ENCODE measurements at regions not wholly inside any gene's neighbourhood (a gene's known extent, or its start where the extent isn't known, plus 50 kb on each side); places are given as distances from the start of the nearest gene placed in this dataset.

DNA sequence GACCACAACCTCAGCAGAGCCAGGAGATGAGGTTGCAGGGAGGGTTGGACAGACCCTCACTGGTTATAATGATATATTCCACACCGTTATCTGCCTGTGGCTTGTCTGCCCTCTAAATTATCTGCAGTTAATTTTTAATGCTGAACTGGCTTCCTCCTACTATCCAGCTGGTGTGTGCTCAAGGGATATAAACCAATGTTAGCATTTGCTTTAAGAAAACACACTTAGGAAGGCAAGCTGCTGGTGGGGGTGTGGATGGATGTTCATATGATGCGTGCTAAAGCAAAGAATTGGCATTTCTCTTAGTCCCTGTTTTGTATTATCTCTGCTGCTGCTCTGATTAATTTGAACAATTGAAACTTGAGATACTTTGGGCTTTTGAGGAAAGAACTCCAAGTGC, 132.2 kb upstream of the NPVF start:
- DNase-seq (ENCODE audit: low read depth): no peak

DNA sequence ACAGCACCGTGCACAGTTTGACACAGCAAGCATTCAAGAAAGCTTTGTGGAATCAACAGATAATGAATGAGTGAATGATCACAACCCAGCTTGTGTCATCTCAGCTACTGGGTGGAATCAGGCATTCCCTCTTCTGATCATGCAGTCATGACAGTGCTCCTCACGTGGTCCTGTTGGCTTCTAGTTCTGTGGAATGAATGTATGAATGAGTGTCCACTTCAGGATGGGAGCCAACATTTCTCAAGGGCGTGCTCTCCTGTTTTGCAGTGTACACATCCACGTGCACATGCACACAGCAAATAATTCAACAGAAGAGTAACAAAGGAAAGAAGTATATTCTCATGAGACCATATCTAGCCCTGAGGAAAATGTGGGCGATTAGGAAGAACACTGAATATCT, 133.1 kb upstream of the NPVF start:
- DNase-seq (ENCODE audit: low read depth): no peak

DNA sequence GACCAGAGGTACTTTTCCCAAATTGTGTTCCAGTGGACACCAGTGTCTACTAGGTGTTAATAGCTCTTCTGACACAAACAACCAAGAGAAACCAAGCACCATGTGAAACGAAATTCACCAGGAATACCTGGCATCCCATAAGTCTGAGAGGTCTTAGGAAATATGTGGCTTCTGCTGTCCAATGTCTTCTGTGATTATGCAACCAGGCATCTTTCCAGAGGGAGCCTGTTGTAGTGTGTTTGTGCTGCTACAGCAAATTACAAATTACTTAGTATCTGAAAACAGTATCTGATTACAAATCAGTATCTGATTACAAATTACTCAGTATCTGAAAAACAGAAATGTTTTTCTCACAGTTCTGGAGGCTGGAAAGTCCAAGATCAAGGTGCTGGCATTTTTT, 133.6 kb upstream of the NPVF start:
- no peak for DNase-seq (ENCODE audit: low read depth)

DNA sequence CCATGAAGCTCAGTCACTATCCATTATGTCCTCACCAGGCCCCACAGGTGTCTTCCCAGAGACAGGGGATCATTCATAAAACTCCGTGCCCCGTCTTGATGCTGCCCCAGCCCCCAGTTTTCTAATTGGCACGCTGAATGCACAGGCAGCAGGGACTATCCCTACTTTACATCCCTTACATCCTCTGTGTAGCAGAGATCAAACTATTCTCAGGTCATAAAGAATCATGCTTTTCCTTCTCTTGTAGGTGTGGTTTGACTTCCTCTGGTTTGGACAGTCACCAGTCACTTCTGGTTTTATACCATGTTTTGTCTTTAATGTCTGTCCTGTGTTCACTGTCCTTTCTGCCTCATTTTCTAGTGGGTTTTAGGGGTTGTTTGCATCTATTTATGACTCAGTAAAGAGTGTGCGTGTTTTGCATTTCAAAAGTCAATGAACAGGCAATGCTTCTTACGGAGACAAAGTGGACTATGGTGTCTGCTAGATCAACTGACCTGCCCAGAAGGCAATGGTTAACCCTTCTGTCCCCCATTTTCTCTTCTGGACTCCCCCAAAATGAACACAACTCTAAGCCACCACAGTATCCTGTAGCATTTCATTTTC, 140.4 kb upstream of the NPVF start:
- no peak for DNase-seq (ENCODE audit: low read depth)

DNA sequence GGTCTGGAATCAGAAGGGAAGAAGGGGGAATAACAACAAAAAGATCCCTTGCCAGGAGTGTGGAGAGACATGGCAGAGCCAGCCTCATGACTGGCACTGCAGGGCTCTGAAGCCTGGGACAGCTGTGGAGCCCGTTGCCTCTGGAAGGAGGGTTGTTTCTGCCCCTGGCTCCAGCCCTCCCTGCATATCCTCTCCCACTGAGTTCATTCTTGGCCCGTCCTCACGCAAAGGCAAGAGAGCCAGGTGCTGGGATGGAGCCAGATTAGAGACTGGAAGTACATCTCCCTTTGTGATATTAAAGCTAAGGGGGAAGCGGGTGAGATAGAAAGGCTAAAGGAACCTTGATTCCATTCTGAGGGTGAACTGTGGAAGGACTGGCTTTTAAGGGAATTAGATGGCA, 141.5 kb upstream of the NPVF start:
- DNase-seq (ENCODE audit: low read depth): no peak

DNA sequence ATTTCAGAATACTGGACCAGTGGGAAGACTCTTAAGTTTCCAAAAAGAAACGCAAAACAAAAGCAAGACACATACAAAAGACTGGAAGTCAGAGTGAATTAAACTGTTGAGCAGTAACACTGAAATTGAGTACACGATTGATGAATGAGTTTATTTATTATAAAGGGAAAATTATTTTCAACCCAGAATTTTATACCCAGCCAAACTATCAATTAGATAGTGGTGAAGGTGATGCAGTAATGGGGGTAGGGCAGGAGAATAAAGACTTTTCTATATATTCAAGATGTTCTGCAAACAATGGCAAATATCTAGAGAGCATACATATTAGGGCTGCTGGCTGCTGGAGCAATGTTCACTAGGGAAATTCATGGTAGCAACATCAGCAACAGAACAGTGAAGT, 143.7 kb upstream of the NPVF start:
- DNase-seq (ENCODE audit: low read depth): no peak

DNA sequence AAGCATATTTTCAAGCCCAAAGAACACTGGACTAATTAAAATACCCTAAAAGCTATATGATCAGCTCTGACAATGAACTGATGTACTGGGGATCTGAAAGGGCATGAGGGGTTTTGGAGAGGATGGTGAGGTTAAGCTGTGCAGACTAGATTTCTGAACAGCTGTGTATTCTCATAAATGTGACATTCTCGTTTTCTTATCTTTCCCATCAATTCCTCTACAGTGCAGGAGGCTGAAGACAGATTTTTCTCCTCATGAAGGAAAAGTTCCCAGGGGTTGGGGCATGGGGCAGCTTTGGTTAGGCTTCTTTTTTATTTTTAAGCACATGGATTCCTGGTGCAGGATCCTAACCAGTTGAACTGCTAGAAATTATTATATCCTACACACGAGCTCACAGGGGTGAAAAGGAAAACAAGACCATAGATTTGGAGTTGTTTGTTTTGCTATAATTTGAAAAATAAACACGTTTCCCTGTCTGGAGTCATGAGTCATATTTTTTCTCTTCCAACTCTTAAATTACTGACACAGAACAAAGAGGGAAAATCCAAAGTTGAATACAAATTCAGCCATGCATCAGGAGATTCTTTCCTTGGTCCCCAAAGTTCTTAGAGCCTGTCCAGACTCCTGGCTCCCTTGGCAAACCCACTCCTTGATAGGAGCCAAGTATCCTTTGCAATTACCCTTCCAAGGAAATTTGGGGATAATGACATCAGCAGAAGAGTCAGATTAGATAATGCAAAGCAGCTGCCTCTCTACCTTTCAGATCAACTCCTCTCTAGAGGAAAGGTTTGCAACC, 147.7 kb upstream of the NPVF start:
- DNase-seq (ENCODE audit: low read depth): no peak

DNA sequence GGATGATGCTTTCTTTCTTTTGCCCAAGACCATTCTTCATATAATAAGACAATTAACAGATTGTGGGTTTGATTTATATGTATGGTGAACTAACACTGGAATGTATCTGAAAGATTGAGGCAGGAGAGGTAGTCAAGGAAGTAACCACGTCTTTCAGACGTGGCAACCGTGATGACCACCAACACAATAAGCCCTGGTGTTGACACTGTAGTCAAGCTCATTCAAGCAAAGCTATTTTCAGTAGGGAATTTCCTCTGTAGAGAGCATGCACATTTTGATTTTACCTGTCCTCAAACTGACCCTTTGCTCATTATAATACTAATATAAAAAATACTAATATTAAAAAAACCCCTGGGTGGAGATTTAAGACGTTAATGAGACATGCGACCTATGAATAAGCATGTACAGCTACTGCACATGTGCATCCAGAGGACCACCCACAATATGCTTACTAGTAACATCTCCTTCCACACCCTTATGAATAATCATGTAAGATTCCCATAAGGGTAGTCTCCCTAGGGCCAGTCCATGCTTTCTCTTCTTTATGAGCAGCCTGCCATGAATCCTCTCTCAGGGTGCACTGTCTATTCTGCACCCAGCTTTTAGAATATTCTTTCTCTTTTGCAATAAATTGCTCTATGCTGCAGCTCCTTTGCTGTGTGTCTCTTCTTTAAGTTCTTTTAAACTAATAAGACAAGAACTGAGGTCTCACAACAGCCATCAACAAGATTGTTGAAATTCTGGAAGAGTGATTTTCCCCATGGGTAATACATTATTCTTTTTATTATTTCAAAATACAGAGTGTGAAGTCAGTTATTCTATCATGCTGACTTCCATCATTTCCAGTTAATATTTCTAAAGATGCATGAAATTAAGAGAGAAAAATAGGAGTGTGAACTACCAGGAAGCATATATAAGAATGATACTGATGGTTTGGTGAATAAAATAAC, 151.3 kb upstream of the NPVF start:
- no peak for DNase-seq (ENCODE audit: low read depth)

DNA sequence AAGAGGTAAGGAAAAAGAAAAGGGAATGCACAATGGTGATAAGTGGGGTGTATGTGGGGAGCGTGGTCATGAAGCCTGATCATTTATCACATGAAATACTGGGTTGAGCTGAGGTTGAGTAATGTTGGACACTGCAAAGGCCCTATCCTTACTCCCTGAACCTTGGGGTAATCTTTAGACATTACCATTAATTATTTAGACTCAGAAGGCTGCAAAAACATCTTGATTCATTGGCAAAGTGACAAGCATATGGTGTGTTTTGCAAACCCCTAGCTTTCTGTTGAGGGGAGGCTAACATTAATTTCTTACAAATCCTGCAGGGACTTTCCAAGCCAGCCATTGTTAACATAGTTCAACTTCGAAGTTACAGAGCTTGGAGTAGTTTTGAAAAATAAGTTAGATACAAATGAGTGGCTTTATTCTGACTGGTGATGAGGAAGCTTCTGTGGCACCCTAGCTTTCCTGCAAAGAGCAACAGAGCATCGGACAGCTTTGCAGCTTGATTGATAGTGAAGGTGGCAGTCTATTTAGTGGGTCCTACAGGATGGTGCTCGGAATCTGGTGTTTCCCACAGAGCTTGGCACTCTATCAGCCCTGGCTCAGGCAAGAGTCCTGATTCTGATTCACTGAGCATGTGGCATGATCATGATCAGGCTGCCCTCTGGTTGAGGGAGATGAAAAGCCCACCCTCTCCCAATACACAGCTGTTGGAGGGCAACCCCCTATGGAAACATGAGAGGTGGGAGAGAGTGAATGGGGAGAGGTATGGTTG, 153.7 kb upstream of the NPVF start:
- DNase-seq (ENCODE audit: low read depth): no peak

DNA sequence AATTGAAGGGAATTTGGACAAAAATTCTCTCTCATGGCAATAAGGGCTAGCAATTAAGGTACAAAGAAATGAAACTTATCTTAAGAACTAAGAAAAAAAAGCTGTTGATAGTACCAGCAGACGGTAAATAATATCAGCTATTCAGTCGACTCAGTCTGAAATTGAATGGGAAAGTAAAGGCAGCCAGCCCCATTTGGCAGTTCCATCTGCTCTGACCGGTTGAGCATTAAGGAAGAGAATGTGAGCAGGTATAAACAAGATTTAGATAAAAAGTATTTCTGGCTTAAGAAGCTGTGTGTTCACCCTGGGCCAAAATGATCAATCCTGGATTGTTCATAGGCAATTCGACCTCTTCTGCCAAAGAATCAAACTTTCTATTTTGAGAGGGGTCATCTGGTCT, 154.6 kb upstream of the NPVF start:
- no peak for DNase-seq (ENCODE audit: low read depth)

DNA sequence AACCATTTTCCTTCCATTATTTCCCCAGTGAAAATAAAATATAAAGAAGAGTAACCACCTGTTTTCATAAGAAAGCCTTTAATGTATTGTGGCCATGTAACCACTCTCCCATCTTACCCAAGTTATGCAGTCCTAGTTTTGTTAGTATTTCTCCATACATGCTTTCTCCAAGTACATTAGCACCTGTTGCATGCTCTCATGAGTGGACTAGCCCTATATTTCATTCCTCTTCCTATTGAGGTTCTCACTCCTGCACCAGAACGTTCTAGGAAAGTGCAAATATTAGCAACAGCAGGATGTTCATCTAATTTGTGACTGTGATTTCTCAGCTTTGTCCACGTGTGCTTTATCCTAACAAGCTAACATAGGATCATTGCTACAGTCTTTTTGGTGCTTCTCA, 155.1 kb upstream of the NPVF start:
- DNase-seq (ENCODE audit: low read depth): no peak

DNA sequence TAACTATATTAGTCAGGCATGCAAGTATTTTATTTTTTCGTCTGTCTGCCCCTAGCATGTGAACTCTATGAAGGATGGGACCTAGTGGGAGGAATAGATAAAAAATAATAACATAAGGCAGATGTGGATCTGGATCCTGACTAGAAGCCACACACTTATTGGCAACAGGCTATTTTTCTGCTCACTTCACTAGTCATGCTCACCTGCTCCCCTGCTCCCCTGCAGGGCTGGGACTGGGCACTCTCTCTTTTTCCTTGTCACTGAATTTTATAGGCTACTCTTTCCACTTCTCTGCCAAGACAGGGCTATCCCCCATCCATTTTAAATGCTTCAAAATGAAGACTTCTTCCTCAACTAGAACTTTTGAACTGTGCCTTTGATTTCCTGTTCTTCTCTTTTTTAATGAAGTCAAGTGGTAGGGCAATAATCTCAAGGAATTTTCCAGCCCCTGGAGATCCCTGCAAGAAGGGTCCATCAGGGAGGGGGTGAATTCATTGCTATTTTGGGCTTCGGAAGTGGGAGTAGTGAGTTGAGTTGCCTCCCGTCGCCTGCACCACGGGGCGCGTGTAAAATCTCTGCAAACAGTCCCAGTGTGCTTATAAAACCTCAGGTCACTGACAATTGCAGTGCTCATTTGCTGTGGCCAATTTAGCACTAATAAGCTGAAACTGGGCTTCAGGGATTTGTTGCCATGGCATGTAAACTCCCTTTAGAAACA, 156.7 kb upstream of the NPVF start:
- no peak for DNase-seq (ENCODE audit: low read depth)

DNA sequence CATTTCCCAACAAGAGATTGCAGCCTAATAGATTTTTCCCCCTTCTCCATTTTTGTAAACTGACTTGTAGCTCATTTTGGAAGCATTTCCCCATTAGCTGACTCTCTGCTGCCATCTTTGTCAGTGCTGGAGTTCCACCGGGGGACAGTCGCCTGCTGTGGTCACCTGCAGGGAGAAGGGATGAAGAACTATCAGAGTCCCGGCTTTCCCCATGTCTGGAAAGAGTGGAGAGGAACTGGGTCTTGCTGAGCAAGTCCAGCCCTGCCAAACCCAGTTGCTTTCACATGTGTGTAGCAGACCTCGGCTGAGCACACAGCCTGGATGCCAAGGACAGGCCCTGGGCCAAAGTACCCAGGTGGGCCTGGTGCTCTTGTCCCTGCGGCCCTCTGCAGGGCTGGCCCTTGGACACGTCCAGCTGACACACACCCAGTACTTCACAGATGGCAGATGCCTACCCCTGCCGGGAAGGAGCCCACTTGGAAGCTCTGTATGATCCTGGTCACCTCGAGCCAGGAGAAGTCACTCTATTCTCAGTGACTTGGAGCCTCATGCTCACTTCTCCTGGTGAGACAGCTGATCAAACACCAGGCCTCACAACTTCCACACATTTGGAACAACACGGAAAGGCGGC, 157.3 kb upstream of the NPVF start:
- no peak for DNase-seq (ENCODE audit: low read depth)

DNA sequence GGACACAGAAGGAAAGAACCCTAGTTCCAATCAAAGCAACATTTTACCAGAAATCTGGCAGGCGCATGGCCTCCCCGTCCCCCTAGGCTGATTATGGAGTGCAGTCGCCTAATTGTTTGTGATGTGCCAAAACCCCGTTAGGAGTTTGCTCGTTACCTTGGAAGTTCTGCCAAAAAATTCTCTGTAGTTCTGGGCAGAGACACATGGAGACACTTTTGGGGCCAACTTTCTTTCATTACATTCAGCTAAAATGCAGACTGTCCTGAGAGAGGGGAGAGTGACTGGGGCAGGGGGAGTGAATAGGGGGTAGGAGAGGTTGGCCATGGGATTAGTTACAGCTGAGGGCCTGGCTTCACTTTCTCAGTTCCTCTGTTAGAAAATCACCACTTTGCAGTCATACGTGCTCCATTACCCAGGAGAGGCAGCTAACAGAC, 158.0 kb upstream of the NPVF start:
- no peak for DNase-seq (ENCODE audit: low read depth)

DNA sequence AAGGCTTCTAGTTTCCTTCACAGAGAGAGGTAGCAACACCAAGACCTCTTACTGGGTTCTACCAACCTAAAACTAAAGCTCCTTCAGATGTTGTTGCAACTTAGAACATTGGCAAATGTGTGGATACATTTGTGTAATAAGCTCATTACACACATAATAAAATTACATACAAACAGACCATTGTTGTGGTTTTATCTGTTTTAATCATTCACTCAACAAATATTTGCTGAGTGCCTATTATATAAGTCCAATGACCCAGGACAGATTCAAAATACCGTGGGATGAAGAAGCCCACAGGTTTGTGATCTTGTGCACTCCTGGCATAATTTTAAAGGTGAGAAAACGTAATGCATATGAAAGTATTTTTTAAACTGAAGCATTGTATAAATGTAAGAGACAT, 160.4 kb upstream of the NPVF start:
- DNase-seq (ENCODE audit: low read depth): no peak

DNA sequence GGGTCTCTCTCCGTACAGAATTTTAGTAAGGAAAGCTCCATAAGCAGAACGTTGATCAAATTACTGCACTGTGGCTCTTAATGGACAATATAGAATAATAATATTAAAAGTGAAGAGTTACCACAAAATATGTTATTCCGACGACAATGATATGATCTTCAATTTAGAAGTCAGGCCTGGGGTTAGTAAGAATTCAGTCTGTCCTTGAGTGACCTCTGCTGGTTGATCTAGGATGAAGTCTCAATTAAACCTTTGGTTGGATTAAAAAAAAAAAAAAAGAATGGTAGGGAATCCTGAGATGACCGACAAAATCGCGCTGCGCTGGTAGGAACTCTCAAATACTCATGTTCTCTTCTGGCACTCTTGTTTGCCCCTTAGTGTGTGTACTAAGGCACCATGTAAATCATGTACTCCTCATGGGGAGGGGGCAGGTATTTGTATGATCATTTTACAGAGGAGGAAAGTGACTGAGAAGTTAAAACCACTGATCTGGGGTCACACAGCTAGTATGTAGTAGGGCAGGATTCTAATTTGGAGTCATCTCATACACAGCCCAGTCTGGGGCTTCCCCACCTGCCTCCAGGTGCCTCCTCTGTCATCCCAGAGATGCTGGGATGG, 161.3 kb upstream of the NPVF start:
- no peak for DNase-seq (ENCODE audit: low read depth)

DNA sequence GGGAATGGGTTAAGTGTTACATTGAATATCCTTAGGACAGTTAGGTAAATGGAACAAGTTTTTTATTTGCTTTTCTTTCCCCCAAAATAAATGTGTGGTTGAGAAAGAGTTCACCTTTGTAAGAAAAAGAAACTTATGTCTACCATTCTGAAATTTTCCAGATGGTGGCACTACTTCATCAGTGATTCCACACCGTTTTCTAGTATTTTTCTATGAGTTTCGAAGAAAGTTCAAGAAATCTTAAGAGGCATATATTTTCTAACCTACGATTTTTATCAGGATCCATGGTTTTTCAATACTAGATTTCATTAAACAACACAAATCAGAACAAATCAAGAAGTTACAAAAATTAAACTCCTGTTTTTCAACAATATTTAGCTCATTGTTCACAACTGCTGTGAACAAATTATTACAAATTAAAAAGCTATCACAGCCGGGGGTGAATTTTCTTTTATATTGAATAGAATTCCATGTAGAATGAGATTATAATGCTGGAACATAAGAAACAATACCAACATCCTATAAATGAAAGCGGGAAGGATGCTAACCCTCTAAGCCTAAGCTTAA, 163.1 kb upstream of the NPVF start:
- DNase-seq (ENCODE audit: low read depth): no peak

DNA sequence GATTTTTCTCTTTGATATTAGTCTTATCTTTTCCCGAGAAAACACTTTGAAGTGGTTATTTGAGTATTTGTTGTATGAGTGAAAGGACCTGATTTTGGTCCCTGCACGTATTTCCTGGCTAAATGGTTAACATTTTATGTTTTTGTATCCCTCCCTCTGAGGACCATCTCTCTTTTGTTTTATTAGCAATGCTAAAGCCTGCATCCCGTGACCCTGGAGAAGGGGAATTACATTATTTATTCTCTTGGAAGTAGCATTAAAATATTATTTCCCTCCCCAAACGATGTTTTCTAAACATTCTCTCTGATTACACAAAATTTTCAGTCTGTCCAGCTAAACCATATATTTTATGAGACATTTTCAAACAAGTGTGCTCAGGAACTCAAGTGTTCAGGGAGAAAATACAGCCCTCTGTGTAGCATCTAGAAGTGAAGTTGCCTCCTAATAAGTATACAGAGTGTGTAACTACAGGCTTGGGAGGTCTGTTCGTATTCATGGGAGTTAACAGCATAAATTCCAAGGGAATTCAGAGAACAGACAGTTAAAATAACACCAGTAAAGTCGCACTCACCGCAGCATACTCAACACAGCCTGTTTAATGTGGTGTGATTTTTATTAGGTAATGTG, 163.8 kb upstream of the NPVF start:
- DNase-seq (ENCODE audit: low read depth): no peak

DNA sequence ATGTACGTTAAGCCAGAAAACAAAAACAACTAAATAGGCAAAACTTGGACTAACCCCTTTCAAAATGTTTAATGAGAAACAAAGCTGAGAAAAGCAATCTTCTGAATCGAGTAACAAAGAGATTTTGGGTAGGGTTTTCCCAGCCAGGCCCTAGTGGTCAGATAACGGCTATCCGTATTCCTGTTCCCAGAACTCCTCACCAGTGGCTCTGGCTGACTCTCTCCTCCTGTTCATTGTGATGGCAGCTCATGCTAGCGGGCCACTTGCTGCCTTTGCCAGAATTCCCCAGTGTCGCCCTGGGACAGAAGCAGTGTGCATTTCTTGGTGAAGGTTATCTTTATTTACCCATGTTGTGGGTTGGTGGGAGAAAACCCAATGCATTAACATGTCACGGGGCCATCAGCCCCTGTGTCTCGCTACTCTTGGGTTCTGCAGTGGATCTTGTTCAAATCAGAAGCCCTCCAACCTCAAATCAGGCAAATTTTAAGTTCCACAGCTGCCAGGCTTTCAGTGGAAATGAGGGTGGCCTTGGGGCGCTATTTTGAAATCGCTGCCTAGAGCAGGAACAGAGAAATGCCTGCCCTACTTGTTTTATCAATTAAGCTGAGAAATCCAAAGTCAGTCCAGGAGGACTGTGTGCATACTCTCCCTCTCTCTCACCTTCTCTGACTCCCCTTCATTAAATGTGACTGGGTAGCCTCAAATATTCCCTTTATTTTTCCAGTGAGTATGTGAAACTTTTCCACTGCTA, 164.5 kb upstream of the NPVF start:
- DNase-seq (ENCODE audit: low read depth): no peak

Measured in activated T-helper 1 cell treated with Interleukin-2 at 50 U/mL for 16 hours (primary cell).